ENCODE measurements at regions not wholly inside any gene's neighbourhood (a gene's known extent, or its start where the extent isn't known, plus 50 kb on each side); places are given as distances from the start of the nearest gene placed in this dataset.

- TF ChIP-seq CTCF (conservative IDR thresholded peaks at IDR 0.05; ENCODE audit: low read depth, low read length) = no peak
- no peak for DNase-seq (ENCODE audit: low read depth)
- H3K4me3 ChIP-seq (ENCODE audit: low read length) = no peak overlapping the region
Measured at GRCh38 chr5:158159621-158160020, 300.7 kb upstream of the CLINT1 start.

DNA sequence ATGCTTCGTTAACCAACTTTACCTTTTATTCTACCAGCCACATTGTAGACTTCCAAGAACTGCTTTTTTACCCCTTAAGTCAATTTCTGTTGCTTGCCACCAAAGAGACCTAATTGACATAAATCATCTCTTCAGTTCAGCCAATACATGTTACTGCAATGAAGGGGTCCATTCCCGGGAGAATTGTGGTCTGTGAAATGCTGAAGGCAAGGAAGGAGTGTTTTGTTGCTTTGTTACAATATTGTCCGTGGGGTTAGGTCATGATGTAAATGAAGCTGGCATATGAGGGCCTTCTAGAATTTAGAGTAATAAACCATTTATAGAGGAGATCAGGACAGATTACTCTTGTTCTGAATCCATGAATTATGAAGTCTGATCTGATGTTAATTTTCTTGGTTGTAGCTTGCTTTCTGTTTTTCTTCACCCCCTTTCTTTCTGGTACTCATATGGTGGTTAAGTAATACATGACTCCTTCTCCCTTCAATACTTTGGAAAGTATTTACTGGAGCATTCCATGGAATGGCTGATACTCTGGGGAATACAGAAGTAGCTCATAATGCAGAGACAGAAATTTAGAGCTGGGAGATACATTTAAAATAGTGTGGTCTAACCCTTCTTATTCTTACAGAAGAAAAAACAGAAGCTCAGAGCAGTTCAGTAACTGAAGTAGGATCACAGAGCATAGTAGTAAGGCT, 297.0 kb upstream of the CLINT1 start:
- TF ChIP-seq CTCF (conservative IDR thresholded peaks at IDR 0.05; ENCODE audit: low read depth, low read length) = no peak
- no peak overlapping the region for H3K4me3 ChIP-seq (ENCODE audit: low read length)
- DNase-seq (ENCODE audit: low read depth) = no peak

DNA sequence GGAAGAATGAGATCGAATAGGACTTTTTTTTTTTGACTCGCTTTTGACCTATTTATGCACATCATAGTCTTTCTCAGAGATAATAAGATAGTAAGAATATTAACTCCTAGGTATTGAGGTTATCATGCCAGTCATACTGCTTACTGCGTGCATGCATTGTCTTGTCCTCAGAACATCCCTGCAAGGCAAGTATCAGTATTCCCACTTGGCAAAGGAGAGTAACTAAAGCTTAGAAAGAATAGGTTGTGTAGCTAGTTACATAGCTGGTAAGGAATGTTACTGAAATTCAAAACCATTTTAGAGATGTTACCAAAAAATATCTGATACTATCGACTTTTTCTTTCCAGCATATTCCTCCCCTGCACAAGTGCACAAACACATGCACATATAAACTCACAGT, 296.1 kb upstream of the CLINT1 start:
- no peak for TF ChIP-seq CTCF (conservative IDR thresholded peaks at IDR 0.05; ENCODE audit: low read depth, low read length)
- DNase-seq (ENCODE audit: low read depth) = no peak
- H3K4me3 ChIP-seq (ENCODE audit: low read length) = no peak overlapping the region

- TF ChIP-seq CTCF (conservative IDR thresholded peaks at IDR 0.05; ENCODE audit: low read depth, low read length) = peak; percentile 13
- peak; percentile 93 for DNase-seq (ENCODE audit: low read depth)
- no peak overlapping the region for H3K4me3 ChIP-seq (ENCODE audit: low read length)
Measured at GRCh38 chr5:158154226-158155005, 295.5 kb upstream of the CLINT1 start.

- peak; percentile 13 for TF ChIP-seq CTCF (conservative IDR thresholded peaks at IDR 0.05; ENCODE audit: low read depth, low read length)
- no peak overlapping the region for H3K4me3 ChIP-seq (ENCODE audit: low read length)
- DNase-seq (ENCODE audit: low read depth) = no peak
Measured at GRCh38 chr5:158153508-158153907, 294.6 kb upstream of the CLINT1 start.

- no peak for DNase-seq (ENCODE audit: low read depth)
- no peak overlapping the region for H3K4me3 ChIP-seq (ENCODE audit: low read length)
- no peak for TF ChIP-seq CTCF (conservative IDR thresholded peaks at IDR 0.05; ENCODE audit: low read depth, low read length)
Measured at GRCh38 chr5:158152136-158152535, 293.2 kb upstream of the CLINT1 start.

DNA sequence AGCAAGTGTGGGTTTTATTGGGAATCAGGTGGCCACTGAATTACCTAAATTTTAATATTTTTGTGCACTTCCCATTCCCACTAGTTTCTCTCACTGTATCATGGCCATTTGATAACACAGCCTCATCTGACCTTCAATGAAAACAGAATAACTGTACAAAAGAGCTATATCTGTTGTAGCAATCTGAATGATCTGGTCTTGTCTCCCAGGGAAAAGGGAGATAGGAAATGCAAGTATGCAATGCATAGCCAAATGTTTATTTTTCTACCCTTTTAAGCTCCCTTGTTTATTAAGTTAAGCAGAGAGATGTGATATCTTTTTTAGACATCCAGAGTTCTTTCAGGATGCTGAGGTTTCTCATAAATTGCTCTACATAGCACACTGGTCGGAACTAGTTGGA, 288.3 kb upstream of the CLINT1 start:
- no peak overlapping the region for H3K4me3 ChIP-seq (ENCODE audit: low read length)
- no peak for TF ChIP-seq CTCF (conservative IDR thresholded peaks at IDR 0.05; ENCODE audit: low read depth, low read length)
- no peak for DNase-seq (ENCODE audit: low read depth)

All from retinal pigment epithelial cell (primary cell).